Panc1 (cell line): ENCODE measurements at regions not wholly inside any gene's neighbourhood (a gene's known extent, or its start where the extent isn't known, plus 50 kb on each side); places are given as distances from the start of the nearest gene placed in this dataset.

ENCODE experiments used
- ATAC-seq: fragments of 200-7000 bp; cut with Tn5 transposase; 2 replicates; pipeline ENCODE4 v1.9.1; 2020; ENCODE audit warnings: mild to moderate bottlenecking, moderate library complexity
- BruUV-seq: library from RNA; stranded (reverse); fragments of 400-500 nt; replicated peaks from 2 replicates; lab custom pipeline; 2021; lab: Mats Ljungman, UMichigan
- CTCF ChIA-PET: fragments of 300-600 bp; sonication (Branson Sonifier 250); formaldehyde crosslinking; loops from one replicate; lab custom pipeline; 2022; ENCODE audit warnings: antibody characterized with exemption; lab: Charles Lee
- POLR2A ChIA-PET: fragments of 300-600 bp; sonication (Branson Sonifier 250); formaldehyde crosslinking; loops from one replicate; lab custom pipeline; 2022; ENCODE audit warnings: antibody characterized with exemption; lab: Charles Lee
- DNase-seq: peaks from one replicate; pipeline ENCODE4 v3.0.0-alpha.2; 2010; ENCODE audit warnings: low read depth, low spot score
- H3K27ac ChIP-seq: 2 replicates; pipeline ENCODE4 v1.5.1; 2011; ENCODE audit warnings: mild to moderate bottlenecking, low read length, inconsistent platforms
- H3K27me3 ChIP-seq: fragments of 200-500 bp; sonication (Bioruptor generic); 2 replicates; pipeline ENCODE4 v1.6.0; 2014; ENCODE audit warnings: low read length, inconsistent platforms; ENCODE audit not compliant: control insufficient read depth, insufficient read depth
- H3K36me3 ChIP-seq: fragments of 200-500 bp; sonication (Bioruptor generic); 2 replicates; pipeline ENCODE4 v1.5.1; 2014; ENCODE audit warnings: inconsistent platforms, mild to moderate bottlenecking, low read length, moderate library complexity; ENCODE audit not compliant: control insufficient read depth, insufficient read depth
- H3K4me1 ChIP-seq: 2 replicates; pipeline ENCODE4 v1.5.1; 2011; ENCODE audit warnings: inconsistent platforms, mild to moderate bottlenecking, low read length, moderate library complexity; ENCODE audit not compliant: control insufficient read depth, insufficient read depth
- H3K4me3 ChIP-seq, 2 experiments: 2 replicates each; pipeline ENCODE4 v1.5.1; 2011 to 2012; ENCODE audit warnings: low read depth in 2 of 2, low read length in 2 of 2, mild to moderate bottlenecking in 2 of 2, inconsistent platforms in 1 of 2, moderate library complexity in 1 of 2
- H3K9me3 ChIP-seq: fragments of 200-500 bp; sonication (Bioruptor generic); 2 replicates; pipeline ENCODE4 v1.5.1; 2014; ENCODE audit warnings: low read depth, mild to moderate bottlenecking, inconsistent platforms, low read length, moderate library complexity; ENCODE audit not compliant: control insufficient read depth, insufficient read depth
- POLR2AphosphoS5 ChIP-seq: IDR thresholded peaks from 2 replicates; pipeline ENCODE4 v1.6.1; 2012; ENCODE audit warnings: mild to moderate bottlenecking, low read depth, low read length, moderate library complexity
- SIN3A ChIP-seq: IDR thresholded peaks from 2 replicates; pipeline ENCODE4 v1.6.1; 2012; ENCODE audit warnings: low read depth, mild to moderate bottlenecking, low read length, moderate library complexity, borderline replicate concordance; ENCODE audit not compliant: insufficient read depth
- TCF7L2 ChIP-seq: IDR thresholded peaks from 2 replicates; pipeline ENCODE4 v1.6.1; 2011; ENCODE audit warnings: mild to moderate bottlenecking, low read depth, low read length, inconsistent platforms
- in situ Hi-C: cut with HindIII; loops from 2 replicates; pipeline ENCODE4 v1.10.0; 2016; ENCODE audit warnings: low sequenced_read_pairs, low pct_unique_long_range_greater_than_20kb
- intact Hi-C: fragments of 100-400 bp; cut with micrococcal nuclease; formaldehyde crosslinking; loops from one replicate; pipeline ENCODE4 v1.10.0; 2022; ENCODE audit not compliant: unreplicated experiment
- TF ChIP-seq, protein P1 (sequence below): fragments of 450-650 bp; IDR thresholded peaks from 2 replicates; pipeline ENCODE4 v1.5.1; 2017; ENCODE audit warnings: mild to moderate bottlenecking
- TF ChIP-seq, protein P2 (sequence below), 2 experiments: IDR thresholded peaks; 2 replicates each; pipeline ENCODE4 v1.6.1; 2011 to 2012; ENCODE audit warnings: low read depth in 2 of 2, control low read depth in 1 of 2, low read length in 1 of 2, mild to moderate bottlenecking in 1 of 2, moderate library complexity in 1 of 2; ENCODE audit not compliant: insufficient read depth in 1 of 2

DNA sequence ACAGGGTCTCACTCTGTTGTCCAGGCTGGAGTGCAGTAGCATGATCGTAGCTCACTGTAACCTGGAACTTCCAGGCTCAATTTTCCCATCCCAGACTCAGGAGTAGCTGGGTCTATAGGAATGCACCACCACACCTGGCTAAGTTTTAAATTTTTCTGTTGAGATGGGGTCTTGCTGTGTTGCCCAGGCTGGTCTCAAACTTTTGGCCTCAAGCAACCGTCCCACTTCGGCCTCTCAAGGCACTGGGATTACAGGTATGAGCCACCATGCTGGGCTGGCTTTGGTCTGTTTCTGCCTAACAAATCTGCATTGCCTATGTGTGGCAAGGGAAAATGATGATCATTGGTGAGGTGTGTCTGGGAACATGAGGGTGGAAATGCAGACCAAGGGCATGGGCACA lies 59.3 kb upstream of the CLMP start:
- in situ Hi-C loops = no loop called here
- CTCF ChIA-PET = interaction anchor here (0.6 kb wide), 1 partner anchor 173 kb away, joined by 5 read pairs; no protein-coding TSS in a partner anchor

DNA sequence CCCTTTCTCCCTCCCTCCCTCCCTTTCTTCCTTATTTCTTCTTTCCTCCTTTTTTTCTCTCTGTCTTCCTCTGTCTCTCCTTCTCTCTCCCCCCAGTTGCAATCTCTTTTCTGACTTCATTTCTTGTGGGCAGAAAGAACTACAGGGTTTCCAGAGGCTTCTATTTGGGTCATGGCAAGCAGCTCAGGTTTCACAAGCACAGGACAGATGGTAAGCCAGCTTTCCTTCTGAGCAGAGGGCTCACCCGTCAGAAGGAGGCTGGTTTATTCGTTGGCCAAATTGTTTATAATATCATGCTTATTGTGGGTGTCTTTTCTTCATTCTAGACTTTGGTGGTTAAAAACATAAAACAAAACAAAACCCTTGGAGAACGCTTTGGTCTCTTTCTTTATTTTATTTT lies 58.9 kb upstream of the CLMP start:
- ChIA-PET CTCF (no interaction called here), POLR2A (no interaction called here)
- ATAC-seq (no peak), DNase-seq (no peak)
- BruUV-seq = no TSS peak
- H3K4me1 ChIP-seq = no peaks in the 10 kb centered on the region
- in situ Hi-C loops = no loop called here
- TF ChIP-seq SIN3A = no peak
- TF ChIP-seq, protein P1, sequence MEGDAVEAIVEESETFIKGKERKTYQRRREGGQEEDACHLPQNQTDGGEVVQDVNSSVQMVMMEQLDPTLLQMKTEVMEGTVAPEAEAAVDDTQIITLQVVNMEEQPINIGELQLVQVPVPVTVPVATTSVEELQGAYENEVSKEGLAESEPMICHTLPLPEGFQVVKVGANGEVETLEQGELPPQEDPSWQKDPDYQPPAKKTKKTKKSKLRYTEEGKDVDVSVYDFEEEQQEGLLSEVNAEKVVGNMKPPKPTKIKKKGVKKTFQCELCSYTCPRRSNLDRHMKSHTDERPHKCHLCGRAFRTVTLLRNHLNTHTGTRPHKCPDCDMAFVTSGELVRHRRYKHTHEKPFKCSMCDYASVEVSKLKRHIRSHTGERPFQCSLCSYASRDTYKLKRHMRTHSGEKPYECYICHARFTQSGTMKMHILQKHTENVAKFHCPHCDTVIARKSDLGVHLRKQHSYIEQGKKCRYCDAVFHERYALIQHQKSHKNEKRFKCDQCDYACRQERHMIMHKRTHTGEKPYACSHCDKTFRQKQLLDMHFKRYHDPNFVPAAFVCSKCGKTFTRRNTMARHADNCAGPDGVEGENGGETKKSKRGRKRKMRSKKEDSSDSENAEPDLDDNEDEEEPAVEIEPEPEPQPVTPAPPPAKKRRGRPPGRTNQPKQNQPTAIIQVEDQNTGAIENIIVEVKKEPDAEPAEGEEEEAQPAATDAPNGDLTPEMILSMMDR = no peak
- TF ChIP-seq TCF7L2 = no peak
- no peak for TF ChIP-seq POLR2AphosphoS5
- TF ChIP-seq, protein P2, sequence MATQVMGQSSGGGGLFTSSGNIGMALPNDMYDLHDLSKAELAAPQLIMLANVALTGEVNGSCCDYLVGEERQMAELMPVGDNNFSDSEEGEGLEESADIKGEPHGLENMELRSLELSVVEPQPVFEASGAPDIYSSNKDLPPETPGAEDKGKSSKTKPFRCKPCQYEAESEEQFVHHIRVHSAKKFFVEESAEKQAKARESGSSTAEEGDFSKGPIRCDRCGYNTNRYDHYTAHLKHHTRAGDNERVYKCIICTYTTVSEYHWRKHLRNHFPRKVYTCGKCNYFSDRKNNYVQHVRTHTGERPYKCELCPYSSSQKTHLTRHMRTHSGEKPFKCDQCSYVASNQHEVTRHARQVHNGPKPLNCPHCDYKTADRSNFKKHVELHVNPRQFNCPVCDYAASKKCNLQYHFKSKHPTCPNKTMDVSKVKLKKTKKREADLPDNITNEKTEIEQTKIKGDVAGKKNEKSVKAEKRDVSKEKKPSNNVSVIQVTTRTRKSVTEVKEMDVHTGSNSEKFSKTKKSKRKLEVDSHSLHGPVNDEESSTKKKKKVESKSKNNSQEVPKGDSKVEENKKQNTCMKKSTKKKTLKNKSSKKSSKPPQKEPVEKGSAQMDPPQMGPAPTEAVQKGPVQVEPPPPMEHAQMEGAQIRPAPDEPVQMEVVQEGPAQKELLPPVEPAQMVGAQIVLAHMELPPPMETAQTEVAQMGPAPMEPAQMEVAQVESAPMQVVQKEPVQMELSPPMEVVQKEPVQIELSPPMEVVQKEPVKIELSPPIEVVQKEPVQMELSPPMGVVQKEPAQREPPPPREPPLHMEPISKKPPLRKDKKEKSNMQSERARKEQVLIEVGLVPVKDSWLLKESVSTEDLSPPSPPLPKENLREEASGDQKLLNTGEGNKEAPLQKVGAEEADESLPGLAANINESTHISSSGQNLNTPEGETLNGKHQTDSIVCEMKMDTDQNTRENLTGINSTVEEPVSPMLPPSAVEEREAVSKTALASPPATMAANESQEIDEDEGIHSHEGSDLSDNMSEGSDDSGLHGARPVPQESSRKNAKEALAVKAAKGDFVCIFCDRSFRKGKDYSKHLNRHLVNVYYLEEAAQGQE (IDR thresholded peaks at IDR 0.05; ENCODE audit: insufficient read depth in 1 of 2, low read depth in 2 of 2, low read length in 1 of 2) = no peak
- intact Hi-C loops = no loop called here
- H3K4me3 ChIP-seq = no peak overlapping the region
- no peaks in the 10 kb centered on the region; the same call in 1 of the 2 replicates for H3K9me3 ChIP-seq
- H3K27me3 ChIP-seq = no peaks in the 10 kb centered on the region
- H3K36me3 ChIP-seq = no peaks in the 10 kb centered on the region
- H3K27ac ChIP-seq = no peak overlapping the region

More for the DNA sequence above, 59.3 kb upstream of the CLMP start:
- Histone ChIP-seq H3K9me3 (no peaks in the 10 kb centered on the region; the same call in 1 of the 2 replicates), H3K27ac (no peak overlapping the region), H3K4me1 (no peaks in the 10 kb centered on the region), H3K36me3 (no peaks in the 10 kb centered on the region), H3K4me3 (no peak overlapping the region), H3K27me3 (no peaks in the 10 kb centered on the region)
- POLR2A ChIA-PET = no interaction called here
- DNase-seq (no peak), ATAC-seq (no peak)
- intact Hi-C loops = no loop called here
- no TSS peak for BruUV-seq
- TF ChIP-seq, protein P2 (IDR thresholded peaks at IDR 0.05; ENCODE audit: insufficient read depth in 1 of 2, low read depth in 2 of 2, low read length in 1 of 2) = no peak
- TF ChIP-seq TCF7L2 = no peak
- TF ChIP-seq POLR2AphosphoS5 = no peak
- TF ChIP-seq, protein P1 = no peak
- no peak for TF ChIP-seq SIN3A
